GM19240 (cell line): ENCODE measurements at regions not wholly inside any gene's neighbourhood (a gene's known extent, or its start where the extent isn't known, plus 50 kb on each side); places are given as distances from the start of the nearest gene placed in this dataset.

ENCODE experiments used
- DNase-seq: peaks from one replicate; pipeline ENCODE4 v3.0.0; 2011; ENCODE audit warnings: low spot score; ENCODE audit not compliant: insufficient read length

DNA sequence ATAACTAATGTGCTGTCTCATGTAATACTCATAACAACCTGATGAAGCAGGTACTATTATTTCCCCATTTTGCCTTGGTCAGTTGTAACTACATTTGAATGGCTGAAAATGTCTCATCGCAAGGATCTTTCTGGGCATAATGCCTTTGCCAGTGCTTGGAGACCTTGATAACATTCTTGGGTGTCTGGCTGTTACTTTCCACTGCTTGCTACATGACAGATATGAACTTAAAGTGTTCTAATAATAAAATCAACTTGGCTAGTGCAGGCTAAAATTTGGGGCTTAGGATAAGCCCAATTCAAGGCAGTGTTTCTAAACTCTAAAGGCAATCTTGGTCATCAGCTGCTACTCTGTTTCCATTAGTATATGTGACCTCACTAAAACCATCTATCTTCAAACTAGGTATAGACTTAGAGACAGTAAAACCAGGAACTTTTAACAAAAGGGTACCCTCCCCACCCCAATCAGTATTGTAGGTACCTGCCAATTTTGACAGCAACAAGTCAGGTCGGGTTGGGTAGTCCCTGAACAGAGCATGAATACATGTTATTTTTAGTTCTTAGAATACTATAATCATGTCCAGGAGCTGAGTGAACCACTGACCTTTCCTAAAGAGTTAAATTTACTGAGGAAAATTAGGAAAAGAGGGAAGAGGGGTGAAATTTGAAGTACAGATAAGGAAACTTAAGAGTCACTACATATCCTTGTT is 68.2 kb upstream of the AHR start:
- no peak for DNase-seq

DNA sequence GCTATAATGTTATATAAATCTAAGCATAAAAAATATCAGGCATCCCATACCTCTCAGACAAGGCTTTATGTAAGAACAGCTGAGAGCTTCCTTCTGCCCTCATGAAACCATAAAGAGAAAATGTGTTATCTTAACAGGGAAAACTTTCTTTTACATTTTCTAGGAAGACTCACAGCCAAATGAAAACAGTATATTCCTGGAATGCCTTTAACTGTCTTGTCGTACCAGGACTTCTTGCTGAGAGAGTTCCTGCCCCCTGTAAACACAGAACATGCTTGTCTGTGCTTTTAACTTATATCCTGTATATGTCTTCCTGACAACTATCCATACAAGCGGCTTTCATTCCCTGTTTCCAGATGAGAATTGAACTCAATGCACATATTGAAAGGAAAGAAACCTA is 64.8 kb upstream of the AHR start:
- no peak for DNase-seq

DNA sequence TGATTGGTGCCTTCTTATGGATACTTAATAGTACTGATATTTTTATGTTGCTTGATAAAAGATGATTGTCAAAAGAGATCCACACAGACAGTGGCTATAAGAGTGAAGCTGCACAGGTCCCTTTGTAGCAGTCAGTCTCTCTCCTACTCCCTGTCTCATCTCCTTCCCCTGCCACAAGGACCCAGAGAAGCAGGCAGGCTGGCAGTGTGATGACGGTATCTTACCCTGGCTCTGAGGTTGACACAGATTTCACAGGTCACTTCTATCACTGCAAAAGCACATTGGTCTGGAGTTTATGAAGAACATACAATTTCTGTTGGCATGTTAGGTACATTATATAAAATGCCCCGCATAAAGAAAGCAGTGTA is 64.4 kb upstream of the AHR start:
- DNase-seq, result no peak

DNA sequence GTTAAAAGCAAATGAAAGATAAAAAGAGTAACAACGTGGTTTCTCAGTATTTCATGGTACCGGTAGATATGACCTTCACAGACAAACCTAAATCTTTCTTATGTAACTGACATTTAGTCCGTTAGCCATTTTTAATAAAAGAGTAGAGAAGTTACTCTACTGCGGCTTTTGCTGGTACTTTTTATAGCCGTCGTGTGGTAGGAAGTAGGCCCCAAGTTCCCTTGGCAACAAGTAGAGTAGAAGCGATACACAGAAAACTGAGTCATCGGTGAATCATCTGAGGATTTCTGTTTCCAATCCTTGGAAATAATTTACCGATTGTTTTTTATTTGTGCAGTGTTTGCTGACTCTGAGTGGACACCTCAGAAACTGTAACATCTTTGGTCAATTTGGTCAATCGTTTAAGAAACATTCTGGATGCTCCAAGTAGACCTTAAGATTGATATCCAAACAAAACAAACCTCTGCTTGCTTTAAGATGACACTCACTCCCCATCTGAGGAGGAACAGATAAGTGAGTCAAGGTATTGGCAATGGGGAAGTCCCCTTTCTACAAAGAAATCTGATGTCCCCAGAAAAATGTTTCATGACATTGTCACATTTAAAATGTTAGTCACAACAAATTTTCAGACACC is 63.9 kb upstream of the AHR start:
- peak; percentile 23 for DNase-seq

DNA sequence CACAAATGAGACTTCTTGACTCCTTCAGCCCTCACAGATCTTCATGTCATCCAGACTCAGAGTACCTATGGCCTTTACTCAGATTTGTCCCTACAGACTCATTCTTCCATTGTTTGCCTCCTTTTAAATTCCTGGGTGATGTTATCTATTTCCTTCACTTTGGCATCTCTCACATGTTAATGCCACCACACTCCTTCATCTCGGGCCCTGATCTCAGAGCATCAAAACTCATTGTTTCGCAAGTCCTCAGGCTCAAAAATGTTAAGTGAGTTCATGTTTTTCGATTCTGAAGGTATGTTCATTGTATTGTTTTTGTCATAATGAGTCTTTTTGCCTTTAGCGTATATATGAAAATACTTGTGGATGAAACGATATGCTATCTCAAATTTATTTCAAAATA is 62.3 kb upstream of the AHR start:
- no peak for DNase-seq

DNA sequence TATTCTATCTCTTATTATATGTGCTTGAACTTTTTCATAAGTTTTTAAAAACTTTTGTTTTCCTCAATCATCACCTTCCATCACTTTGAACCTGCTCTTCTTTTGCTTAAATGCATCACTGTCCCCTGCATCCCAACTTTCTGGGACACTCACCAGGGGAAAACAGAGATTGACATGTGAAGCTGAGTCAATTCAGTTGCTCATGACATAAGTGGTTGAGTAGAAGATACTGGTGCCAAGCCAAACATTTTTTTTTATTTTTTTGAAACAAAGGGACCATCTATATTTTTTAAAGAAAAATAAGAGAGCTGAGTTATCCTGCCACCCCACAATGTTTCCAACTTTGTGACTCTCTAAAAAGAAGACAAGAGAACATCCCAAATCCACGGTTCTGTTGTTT is 61.8 kb upstream of the AHR start:
- no peak for DNase-seq

DNA sequence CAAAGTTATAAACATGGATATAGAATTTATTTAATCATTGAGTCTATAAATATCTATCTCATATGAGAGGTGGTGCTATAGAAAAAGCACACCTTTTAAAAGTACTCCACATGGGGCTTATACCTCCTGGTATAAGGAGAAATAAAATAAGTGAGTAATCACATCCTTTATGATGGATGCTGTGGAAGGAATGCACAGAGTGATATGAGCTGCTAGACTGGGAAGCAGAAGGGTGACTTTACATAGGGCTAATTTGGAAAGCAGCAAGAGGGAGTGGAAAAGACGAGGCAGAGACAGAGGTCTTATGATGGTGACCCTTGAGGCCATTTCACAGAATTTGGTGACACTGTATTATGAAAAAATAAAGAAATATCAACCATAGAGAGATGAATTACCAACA is 59.4 kb upstream of the AHR start:
- DNase-seq, result no peak

DNA sequence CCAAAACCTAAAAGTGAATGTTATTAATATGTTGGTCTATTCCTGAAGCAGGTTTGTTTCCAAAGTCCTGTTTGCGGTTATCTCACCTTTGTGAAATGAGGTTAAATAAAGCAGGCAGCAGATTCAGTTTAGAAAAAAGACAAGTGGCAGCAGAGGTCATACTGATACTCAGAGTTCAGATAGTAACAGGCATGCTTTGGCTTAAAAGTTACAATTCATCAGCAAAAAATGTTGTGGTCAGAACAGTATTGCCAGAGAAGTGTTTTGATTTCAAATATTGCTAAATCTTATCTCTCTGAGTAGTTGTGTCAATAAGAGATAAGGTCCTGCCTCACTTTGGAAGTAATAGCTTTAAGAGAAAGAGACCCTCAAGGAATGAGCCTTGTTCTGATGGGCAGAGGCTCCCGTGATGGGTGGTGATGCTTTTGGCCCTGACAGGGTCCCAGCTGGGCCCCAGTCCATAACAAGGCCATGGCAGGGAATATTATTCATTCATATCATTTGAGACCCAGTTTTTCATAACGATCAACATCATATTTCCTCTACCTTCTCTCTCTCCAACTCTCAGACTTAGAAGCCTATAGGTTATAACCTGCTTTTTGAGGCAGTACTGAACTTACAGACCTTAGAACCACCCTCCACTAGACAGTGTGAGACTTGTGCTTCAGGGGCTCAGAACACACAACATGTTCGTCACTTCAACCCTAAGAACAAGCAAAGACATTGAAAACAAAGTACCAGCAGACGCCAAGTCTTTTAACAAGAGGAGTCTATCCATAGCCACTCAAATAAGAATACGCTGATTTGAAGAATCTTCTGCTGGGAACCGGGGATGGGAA is 58.5 kb upstream of the AHR start:
- no peak for DNase-seq

DNA sequence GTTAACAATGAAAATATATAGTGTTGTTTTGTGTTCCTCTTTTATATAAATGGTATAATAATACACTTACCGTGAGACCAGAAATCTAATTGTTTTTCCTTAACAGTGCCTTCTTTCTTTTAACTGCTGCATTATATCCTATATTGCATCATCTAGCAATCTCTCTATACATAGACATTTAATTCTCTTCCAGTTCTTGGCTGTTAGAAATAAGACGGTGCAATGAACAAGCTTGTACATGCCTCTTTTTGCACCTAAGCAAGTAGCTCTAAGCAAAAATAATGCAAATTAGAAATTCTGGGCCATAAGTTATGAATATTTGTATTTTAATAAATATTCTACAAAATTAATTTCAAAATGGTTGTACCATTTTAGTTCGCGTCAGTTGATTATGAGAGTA is 55.9 kb upstream of the AHR start:
- no peak for DNase-seq

DNA sequence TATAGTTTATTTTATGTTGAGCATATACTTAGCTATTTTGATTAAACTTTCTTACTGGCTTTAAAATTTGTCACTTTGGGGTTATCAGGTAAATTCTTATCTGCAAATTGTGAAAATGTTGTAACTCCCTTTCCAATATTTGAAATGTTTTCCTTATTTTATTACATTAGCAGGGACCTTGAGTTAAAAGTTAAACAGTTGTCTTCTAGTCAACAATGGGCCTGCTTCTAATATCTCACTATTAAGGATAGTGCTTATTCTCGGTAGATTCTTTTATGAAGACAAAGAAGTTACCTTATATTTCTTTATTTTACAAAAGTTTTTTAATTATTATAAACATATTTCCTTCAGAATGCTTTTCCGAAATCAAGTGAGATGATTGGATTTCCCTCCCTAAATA is 53.7 kb upstream of the AHR start:
- DNase-seq, result no peak

DNA sequence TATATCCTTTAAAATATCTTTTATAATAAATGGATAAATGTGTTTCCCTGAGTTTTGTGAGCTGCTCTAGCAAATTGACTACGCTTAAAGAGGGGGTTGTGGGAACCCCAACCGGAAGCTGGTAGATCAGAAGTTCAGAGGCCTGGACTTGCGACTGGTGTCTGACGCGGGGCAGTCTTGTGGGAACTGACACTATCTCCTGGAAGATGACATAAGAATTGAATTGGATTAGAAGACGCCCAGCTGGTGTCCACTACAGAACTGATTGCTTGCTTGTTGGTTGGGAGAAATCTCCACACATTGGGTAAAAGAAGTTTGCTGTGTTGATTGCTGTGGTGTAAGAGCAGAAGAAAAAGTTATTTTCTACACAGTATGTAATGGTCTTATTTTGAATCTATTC is 51.1 kb upstream of the AHR start:
- DNase-seq, result no peak

DNA sequence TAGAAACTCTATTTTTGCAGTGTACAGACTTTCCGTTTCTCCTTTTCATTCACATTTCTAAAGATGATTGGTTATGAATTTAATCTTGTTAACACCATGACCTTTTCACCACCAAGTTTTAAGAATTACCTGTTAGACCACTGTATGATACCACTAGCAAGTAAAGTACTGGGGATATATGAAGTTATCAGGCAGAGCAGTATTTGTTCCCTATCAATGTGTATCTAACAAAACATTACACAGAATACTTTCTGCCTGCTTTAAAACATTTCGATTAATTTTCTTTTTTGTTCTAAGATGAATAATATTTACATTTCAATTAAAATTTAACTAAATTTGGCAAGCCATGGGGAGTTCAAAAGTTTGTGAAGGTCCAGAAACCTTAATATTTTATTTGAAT is 49.9 kb upstream of the AHR start:
- DNase-seq, result no peak
